Endothelial cell of umbilical vein (primary cell): ENCODE measurements at regions not wholly inside any gene's neighbourhood (a gene's known extent, or its start where the extent isn't known, plus 50 kb on each side); places are given as distances from the start of the nearest gene placed in this dataset.
A peak's percentile ranks its signal among the peaks of the same experiment; 100 is the strongest.

ENCODE experiments used
- BruUV-seq: library from RNA; stranded (reverse); fragments of 400-500 nt; replicated peaks from 2 replicates; lab custom pipeline; 2021; lab: Mats Ljungman, UMichigan
- CTCF ChIA-PET: fragments of 300-600, 350-600 bp; sonication (Branson Sonifier 250); formaldehyde crosslinking; loops from one replicate; lab custom pipeline; 2021; ENCODE audit warnings: antibody characterized with exemption, inconsistent platforms; lab: Charles Lee
- POLR2A ChIA-PET: fragments of 300-600, 350-600 bp; sonication (Branson Sonifier 250); formaldehyde crosslinking; loops from one replicate; lab custom pipeline; 2021; ENCODE audit warnings: antibody characterized with exemption, inconsistent platforms; lab: Charles Lee
- DNase-seq: peaks from one replicate; pipeline ENCODE4 v3.0.0-alpha.2; 2011; ENCODE audit warnings: low read depth, low spot score
- FAIRE-seq: peaks from 2 replicates; lab custom pipeline; 2011; peaks lifted over from hg19 to GRCh38; lab: Jason Lieb, UNC
- H2AFZ ChIP-seq: 2 replicates; pipeline ENCODE4 v1.6.0; 2012; ENCODE audit warnings: low read depth, low read length, control low read depth, inconsistent platforms
- H3K27ac ChIP-seq: 2 replicates; pipeline ENCODE4 v1.5.1; 2011; ENCODE audit warnings: low read depth, mild to moderate bottlenecking, control low read depth, low read length, moderate library complexity; ENCODE audit not compliant: insufficient read depth
- H3K27me3 ChIP-seq, 2 experiments: 2 replicates each; pipeline versions ENCODE4 v1.6.0 to v1.6.1; 2011; ENCODE audit warnings: low read length in 2 of 2, mixed read lengths in 1 of 2; ENCODE audit not compliant: control insufficient read depth in 2 of 2, insufficient read depth in 2 of 2
- H3K36me3 ChIP-seq, 2 experiments: 2 replicates in 1 of 2; 3 replicates in 1 of 2; pipeline ENCODE4 v1.5.1; 2011; ENCODE audit warnings: low read length in 2 of 2, mild to moderate bottlenecking in 1 of 2, moderate library complexity in 1 of 2; ENCODE audit not compliant: control insufficient read depth in 2 of 2, insufficient read depth in 2 of 2; ENCODE audit errors: extremely low read depth in 1 of 2
- H3K4me1 ChIP-seq: 3 replicates; pipeline ENCODE4 v1.5.1; 2011; ENCODE audit warnings: mild to moderate bottlenecking, low read length; ENCODE audit not compliant: control insufficient read depth, insufficient read depth; ENCODE audit errors: extremely low read depth
- H3K4me2 ChIP-seq: 2 replicates; pipeline ENCODE4 v1.6.1; 2011; ENCODE audit warnings: low read length, control low read depth, mixed read lengths; ENCODE audit not compliant: insufficient read depth
- H3K4me3 ChIP-seq, 3 experiments: fragments of 200-600 bp in 1 of 3; sonication (generic), shearing (Covaris generic) in 1 of 3; replicated peaks in 1 of 3; 2 replicates each; pipeline ENCODE4 v1.5.1; 2011 to 2016; ENCODE audit warnings: control low read depth in 3 of 3, low read length in 3 of 3, mild to moderate bottlenecking in 2 of 3, inconsistent platforms in 1 of 3, low read depth in 1 of 3, moderate library complexity in 1 of 3; ENCODE audit not compliant: insufficient read depth in 1 of 3
- H3K79me2 ChIP-seq: 2 replicates; pipeline ENCODE4 v1.6.0; 2012; ENCODE audit warnings: low read length, inconsistent platforms; ENCODE audit not compliant: control insufficient read depth, insufficient read depth
- H3K9ac ChIP-seq: replicated peaks from 2 replicates; pipeline ENCODE3; 2011; ENCODE audit warnings: low read length, control low read depth; ENCODE audit not compliant: insufficient read depth; ENCODE audit errors: extremely low read depth
- H3K9me1 ChIP-seq: replicated peaks from 3 replicates; pipeline ENCODE4 v1.6.0; 2011; ENCODE audit warnings: mild to moderate bottlenecking, low read length; ENCODE audit not compliant: control insufficient read depth, insufficient read depth; ENCODE audit errors: extremely low read depth
- H3K9me3 ChIP-seq: replicated peaks from 2 replicates; pipeline ENCODE4 v1.5.1; 2012; ENCODE audit warnings: low read length, inconsistent platforms; ENCODE audit not compliant: control insufficient read depth, insufficient read depth
- H4K20me1 ChIP-seq: replicated peaks from 2 replicates; pipeline ENCODE3; 2011; ENCODE audit warnings: mild to moderate bottlenecking, low read length; ENCODE audit not compliant: control insufficient read depth, insufficient read depth; ENCODE audit errors: extremely low read depth
- EZH2 ChIP-seq: IDR thresholded peaks from 2 replicates; pipeline ENCODE4 v1.6.1; 2012; ENCODE audit warnings: borderline replicate concordance, low read depth, mild to moderate bottlenecking, moderate library complexity, low read length, inconsistent platforms; ENCODE audit not compliant: severe bottlenecking
- FOS ChIP-seq: IDR thresholded peaks from 2 replicates; pipeline ENCODE4 v1.6.1; 2011; ENCODE audit warnings: mild to moderate bottlenecking, low read length, moderate library complexity, borderline replicate concordance; ENCODE audit not compliant: insufficient read depth
- GATA2 ChIP-seq: IDR thresholded peaks from 2 replicates; pipeline ENCODE4 v1.7.0; 2011; ENCODE audit warnings: low read depth, mild to moderate bottlenecking, moderate library complexity, mixed read lengths, low read length; ENCODE audit not compliant: insufficient read length, insufficient read depth
- JUN ChIP-seq: IDR thresholded peaks from 2 replicates; pipeline ENCODE4 v1.6.1; 2011; ENCODE audit warnings: borderline replicate concordance, low read depth; ENCODE audit not compliant: insufficient read length, insufficient read depth
- MYC ChIP-seq: IDR thresholded peaks from one replicate; pipeline ENCODE4 v1.6.1; 2011; ENCODE audit warnings: mild to moderate bottlenecking, low read depth, low read length
- POLR2A ChIP-seq: IDR thresholded peaks from 2 replicates; pipeline ENCODE4 v1.6.1; 2012; ENCODE audit warnings: low read depth, mild to moderate bottlenecking, control low read depth, low read length
- POLR2AphosphoS5 ChIP-seq: IDR thresholded peaks from 2 replicates; pipeline ENCODE4 v1.6.1; 2012; ENCODE audit warnings: low read depth, mild to moderate bottlenecking, control low read depth, low read length, moderate library complexity; ENCODE audit not compliant: insufficient read depth
- dilution Hi-C: fragments of 300-500 bp; cut with MboI; formaldehyde crosslinking; loops from one replicate; pipeline ENCODE4 v1.15.0; 2019; ENCODE audit warnings: low sequenced_read_pairs; ENCODE audit not compliant: extremely low pct_ligation_motif_present
- intact Hi-C: fragments of 100-400 bp; cut with micrococcal nuclease; formaldehyde crosslinking; loops from one replicate; pipeline ENCODE4 v1.10.0; 2022
- TF ChIP-seq, protein P1 (sequence below): IDR thresholded peaks from 2 replicates; pipeline ENCODE4 v1.6.1; 2011; ENCODE audit not compliant: insufficient read depth, insufficient read length
- TF ChIP-seq, protein P2 (sequence below), 2 donors: IDR thresholded peaks; 1 replicate in 1 of 2; 2 replicates in 1 of 2; pipeline ENCODE4 v1.5.1; 2011; ENCODE audit warnings: low read length in 2 of 2, mild to moderate bottlenecking in 2 of 2, moderate library complexity in 2 of 2, control low read depth in 1 of 2, inconsistent platforms in 1 of 2, low read depth in 1 of 2; ENCODE audit not compliant: insufficient read depth in 1 of 2; ENCODE audit errors: extremely low read depth in 1 of 2

DNA sequence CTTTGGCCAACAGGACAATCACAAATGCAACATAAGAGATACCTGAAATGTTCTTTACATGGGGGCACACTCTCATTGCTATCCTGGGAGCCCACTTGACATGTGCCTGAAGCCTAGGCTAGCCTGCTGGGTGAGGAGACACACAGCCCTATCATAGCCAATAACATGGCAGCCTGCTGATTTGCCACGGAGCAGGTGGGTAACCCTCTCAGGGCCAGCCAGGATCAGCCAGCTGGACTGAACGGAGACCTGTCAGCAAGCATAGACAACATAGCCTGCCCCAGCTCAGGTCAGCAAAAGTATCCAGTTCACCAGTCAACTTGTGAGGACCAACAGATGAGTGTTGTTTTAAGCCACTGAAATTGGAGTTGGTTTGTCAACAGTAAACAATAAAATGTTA is 566.5 kb downstream of the DCDC2C start:
- DNase-seq (no peak), FAIRE-seq (peak; percentile 44)
- no peak overlapping the region for H3K27ac ChIP-seq
- no peaks in the 10 kb centered on the region for H3K36me3 ChIP-seq
- no peaks in the 10 kb centered on the region for H3K9me1 ChIP-seq
- no peaks in the 10 kb centered on the region for H3K27me3 ChIP-seq
- no peak overlapping the region for H3K4me2 ChIP-seq
- no peaks in the 10 kb centered on the region for H3K79me2 ChIP-seq
- TF ChIP-seq, protein P1, sequence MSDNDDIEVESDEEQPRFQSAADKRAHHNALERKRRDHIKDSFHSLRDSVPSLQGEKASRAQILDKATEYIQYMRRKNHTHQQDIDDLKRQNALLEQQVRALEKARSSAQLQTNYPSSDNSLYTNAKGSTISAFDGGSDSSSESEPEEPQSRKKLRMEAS, result no peak
- TF ChIP-seq, protein P2, sequence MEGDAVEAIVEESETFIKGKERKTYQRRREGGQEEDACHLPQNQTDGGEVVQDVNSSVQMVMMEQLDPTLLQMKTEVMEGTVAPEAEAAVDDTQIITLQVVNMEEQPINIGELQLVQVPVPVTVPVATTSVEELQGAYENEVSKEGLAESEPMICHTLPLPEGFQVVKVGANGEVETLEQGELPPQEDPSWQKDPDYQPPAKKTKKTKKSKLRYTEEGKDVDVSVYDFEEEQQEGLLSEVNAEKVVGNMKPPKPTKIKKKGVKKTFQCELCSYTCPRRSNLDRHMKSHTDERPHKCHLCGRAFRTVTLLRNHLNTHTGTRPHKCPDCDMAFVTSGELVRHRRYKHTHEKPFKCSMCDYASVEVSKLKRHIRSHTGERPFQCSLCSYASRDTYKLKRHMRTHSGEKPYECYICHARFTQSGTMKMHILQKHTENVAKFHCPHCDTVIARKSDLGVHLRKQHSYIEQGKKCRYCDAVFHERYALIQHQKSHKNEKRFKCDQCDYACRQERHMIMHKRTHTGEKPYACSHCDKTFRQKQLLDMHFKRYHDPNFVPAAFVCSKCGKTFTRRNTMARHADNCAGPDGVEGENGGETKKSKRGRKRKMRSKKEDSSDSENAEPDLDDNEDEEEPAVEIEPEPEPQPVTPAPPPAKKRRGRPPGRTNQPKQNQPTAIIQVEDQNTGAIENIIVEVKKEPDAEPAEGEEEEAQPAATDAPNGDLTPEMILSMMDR (IDR thresholded peaks at IDR 0.05; ENCODE audit: extremely low read depth in 1 of 2, insufficient read depth in 1 of 2, low read depth in 1 of 2, low read length in 2 of 2), result no peak
- TF ChIP-seq GATA2 (no peak), JUN (no peak), POLR2AphosphoS5 (no peak), POLR2A (no peak), EZH2 (no peak), MYC (no peak), FOS (no peak)
- H4K20me1 ChIP-seq, result no peaks in the 10 kb centered on the region
- intact Hi-C loops, result no loop called here
- H3K9ac ChIP-seq, result no peak overlapping the region
- dilution Hi-C loops, result no loop called here
- ChIA-PET POLR2A (no interaction called here), CTCF (no interaction called here)
- H3K9me3 ChIP-seq, result no peaks in the 10 kb centered on the region
- no peaks in the 10 kb centered on the region for H3K4me1 ChIP-seq
- BruUV-seq, result no TSS peak
- H2AFZ ChIP-seq, result no peak overlapping the region
- H3K4me3 ChIP-seq, result no peak overlapping the region
